GM21390 (cell line): ENCODE measurements at regions not wholly inside any gene's neighbourhood (a gene's known extent, or its start where the extent isn't known, plus 50 kb on each side); places are given as distances from the start of the nearest gene placed in this dataset.

Experiments
- ATAC-seq: cut with Tn5 transposase; IDR thresholded peaks from one replicate; pipeline ENCODE4 v1.9.1; 2021; ENCODE audit not compliant: unreplicated experiment

DNA sequence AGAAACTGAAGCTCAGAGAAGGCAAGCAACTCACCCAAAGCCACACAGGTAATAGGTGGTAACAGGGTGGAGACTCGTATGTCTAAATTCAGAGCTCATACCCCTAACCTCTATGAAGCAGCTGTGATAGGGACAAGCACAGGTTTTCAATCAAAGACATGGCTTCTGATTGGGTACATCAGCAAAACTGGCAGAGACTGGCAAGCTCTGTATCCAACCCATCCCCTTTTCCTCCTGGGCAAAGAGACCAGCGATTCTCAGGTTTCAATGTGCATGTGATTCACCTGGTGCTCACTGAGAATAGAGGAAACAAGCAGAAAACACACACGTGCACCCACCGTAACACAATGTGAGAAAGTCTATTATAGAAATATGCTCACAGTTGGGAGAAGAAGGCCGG is 153.0 kb downstream of the SMIM20 start:
- no peak for ATAC-seq

- ATAC-seq, result no peak
Measured at GRCh38 chr4:26069218-26069617, 155.2 kb downstream of the SMIM20 start.

DNA sequence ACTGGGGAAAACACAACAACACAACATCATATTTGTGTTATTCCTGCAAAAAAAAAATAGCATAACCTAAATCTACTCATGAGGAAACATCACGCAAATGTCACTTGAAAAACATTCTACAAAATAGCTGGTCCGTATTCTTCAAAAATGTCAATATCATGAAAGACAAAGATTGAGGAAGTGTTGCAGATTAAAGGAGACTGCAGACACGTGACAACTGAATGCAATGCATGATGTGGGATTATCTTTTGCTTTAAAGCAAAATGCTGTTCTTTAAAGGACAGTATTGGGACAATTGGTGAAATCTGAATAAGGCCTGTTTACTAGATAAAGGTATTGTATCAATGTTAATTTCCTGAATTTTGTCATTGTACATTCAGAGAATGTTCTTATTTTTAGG is 157.7 kb downstream of the SMIM20 start:
- no peak for ATAC-seq

GRCh38 chr4:26073886-26074560 is 160.0 kb downstream of the SMIM20 start:
- ATAC-seq, result no peak

DNA sequence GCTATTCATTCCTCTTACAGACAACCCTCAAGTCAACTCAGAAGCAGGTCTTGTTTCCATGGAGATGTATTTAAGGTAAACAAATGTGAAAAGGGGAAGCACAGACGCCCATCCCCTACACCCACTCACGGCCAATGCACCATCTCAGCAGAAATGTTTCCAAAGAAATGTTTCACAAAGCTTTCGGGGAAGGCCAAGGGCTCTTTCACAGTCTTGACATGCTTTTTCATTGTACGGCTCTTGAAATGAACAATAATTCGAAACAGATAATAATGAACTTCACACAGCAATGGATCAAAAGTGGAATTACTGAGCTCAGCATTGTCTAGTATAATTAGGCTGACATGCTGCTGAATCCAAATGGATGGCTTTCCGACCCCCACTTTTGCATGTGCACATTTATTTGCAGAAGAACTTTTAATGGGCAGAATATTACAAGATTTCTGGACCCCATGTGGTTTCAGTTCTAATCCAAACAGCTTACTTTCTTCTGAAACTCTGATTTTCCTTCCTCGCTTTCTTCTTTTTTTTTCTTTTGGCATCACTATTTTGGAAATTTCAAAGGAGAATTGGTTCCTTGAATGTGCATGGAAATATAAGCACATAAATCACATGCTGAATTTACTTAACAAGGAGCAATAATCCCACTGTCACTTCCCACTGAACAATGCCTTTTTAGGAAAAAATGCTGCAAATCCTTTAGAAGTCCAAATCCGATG is 160.9 kb downstream of the SMIM20 start:
- ATAC-seq, result peak; percentile 64

DNA sequence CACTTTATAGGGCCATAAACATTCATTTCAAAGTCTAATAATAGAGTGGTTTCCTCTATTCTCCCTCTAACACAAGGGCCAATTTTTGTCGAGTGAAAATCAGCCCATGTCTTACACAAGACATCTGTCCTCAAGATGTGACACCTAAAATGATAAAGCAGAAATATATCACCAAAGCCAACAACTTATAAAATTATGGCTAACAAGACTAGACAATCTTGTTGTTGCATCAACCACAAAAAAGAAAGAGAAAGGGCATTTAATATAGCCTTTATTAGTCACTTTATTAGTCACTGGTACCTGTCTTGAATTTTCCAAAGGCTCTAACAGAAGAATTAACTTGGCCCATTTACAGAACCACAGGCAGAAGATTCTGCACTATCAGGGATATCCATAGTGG is 161.6 kb downstream of the SMIM20 start:
- peak; percentile 6 for ATAC-seq

- peak; percentile 73 for ATAC-seq
Measured at GRCh38 chr4:26076000-26076587, 162.1 kb downstream of the SMIM20 start.

GRCh38 chr4:26076896-26077295 is 162.9 kb downstream of the SMIM20 start:
- no peak for ATAC-seq

- no peak for ATAC-seq
Measured at GRCh38 chr4:26077756-26078155, 163.7 kb downstream of the SMIM20 start.

- no peak for ATAC-seq
Measured at GRCh38 chr4:26080870-26081628, 167.0 kb downstream of the SMIM20 start.

DNA sequence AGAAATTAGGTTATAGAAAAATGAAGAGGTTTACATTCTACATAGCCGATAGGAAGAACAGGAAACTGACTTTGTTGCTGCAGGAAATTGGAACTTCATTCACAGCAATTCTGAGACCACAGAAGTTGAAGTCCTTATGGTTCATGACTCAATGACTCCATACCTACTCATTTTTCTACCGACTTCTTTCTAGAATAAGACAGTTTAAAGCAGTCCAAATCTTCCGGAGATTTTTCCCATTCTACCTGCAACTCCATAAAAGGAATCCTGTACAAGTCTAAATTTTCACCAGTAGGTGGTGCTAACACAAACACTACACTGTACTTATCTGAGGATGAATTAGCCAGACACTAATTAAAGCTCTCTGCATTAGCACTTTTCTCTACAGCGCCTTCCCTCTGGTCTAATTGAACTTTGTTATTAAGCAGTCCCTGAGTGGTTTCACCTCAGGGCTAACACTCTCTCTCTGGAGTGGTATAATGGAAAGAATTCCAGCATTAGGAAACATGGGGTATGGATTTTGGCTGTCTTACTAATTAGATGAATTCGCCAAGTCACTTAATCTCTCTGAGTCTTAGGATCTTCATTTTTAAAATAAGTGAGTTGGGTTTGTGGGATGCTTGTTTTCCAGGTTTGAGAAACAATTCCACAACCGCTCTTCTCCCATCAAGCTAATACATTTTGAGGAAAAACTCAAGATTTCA is 167.9 kb downstream of the SMIM20 start:
- ATAC-seq, result no peak

GRCh38 chr4:26082565-26082964 is 168.5 kb downstream of the SMIM20 start:
- ATAC-seq, result no peak

DNA sequence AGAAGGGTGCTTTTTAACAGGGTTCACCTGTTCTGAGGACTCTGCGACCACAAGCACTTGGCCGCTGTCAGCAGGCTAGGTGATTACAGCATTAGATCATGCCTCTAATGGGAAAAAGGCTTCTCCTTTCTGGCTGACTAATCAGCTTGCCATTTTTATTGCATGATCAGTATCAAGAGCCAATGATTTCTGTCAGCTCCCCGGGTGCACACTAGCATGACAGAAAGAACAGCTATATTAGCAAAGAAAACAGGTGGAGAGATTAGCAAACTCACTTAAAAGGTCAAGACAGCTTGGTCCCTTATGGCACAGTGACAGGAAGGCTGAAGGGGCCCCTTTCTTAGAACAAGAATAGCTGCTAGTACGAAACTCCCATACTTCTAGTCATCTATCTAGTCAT is 170.0 kb downstream of the SMIM20 start:
- ATAC-seq, result peak; percentile 67

DNA sequence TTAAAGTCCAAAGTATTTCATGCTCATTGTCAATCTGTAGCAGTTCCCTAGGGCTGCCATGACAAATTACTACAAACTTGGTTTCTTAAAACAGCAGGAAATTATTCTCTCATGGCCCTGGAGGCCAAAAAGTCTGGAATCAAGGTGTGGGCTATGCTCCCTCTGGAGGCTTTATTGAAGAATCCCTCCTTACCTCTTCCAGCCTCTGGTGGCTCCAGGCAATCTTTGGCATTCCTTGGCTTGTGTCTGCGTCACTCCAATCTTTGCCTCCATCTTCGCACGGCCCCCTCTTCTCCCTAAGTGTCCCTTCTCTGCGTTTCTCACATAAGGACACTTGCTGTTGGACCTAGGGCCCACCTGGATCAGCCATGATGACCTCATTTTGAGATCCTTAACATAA is 170.4 kb downstream of the SMIM20 start:
- ATAC-seq, result no peak

DNA sequence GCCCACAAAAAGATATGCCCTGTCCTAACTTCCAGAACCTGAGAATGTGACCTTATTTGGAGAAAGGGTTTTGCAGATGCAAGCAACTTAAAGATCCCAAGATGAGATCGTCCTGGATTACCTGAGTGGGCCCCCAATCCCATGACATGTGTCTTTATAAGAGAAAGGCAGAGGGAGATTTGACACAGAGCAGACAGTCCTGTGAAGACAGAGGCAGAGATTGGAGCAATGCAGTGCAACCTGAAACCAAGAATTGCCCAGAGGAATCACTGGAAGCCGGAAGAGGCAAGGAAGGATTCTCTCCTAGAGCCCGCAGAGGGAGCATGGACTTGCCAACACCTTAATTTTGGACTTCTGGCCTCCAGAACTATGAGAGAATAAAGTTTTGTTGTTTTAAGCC is 171.5 kb downstream of the SMIM20 start:
- no peak for ATAC-seq

- no peak for ATAC-seq
Measured at GRCh38 chr4:26086621-26087441, 172.8 kb downstream of the SMIM20 start.

- peak; percentile 51 for ATAC-seq
Measured at GRCh38 chr4:26088433-26088928, 174.5 kb downstream of the SMIM20 start.

DNA sequence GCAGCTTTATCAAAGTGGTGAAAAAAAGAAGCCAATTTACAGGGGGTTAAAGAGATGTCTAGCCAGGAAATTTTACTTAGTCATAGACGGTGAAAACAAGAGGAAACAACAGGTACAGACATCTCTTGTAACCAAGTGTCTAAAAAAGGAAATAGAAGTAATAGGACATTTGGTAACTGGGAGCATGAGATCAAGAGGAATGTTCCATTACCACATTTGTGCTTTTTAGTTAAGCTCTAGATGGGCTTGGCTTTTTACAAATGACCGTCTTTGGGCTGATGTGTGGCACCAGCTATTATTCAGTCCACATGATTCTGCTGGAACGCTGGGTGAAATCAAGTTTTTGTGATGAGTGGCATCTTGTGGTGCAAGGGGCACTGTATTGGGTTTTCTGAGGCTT is 179.5 kb downstream of the SMIM20 start:
- ATAC-seq, result no peak

GRCh38 chr4:26094076-26094475 is 180.1 kb downstream of the SMIM20 start:
- ATAC-seq, result no peak

DNA sequence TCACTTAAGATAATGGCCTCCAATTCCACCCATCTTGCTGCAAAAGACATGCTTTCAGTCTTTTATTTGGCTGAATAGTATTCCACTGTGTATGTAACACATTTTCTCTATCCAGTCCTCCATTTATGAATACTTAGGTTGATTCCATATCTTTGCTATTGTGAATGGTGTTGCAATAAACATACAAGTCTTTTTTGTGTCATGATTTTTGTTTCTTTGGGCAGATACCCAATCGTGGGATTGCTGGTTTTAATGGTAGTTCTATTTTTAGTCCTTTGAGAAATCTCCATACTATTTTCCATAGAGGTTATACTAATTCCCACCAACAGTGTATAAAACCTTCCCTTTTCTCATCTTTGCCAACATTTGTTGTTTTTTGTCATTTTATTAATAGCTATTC is 180.9 kb downstream of the SMIM20 start:
- ATAC-seq, result no peak
